ENCODE measurements at regions not wholly inside any gene's neighbourhood (a gene's known extent, or its start where the extent isn't known, plus 50 kb on each side); places are given as distances from the start of the nearest gene placed in this dataset.

DNA sequence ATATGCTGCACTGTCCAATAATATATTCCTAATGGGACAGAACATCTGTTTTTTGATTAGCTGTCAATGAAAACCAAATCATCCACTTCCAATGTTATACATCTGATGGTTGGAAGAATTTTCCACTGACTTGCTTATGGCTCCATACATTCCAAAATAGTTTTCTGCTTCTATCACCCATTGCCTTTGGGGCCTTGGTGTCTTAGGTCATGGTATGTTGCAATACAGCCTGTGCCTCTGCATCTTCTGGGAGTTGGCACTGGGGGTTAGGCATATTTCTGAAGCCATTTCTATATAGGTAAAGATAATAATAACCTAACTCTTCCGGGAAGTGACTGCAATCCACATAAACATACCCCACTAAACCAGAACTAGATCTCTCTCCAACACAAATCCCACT lies 53.2 kb upstream of the NR3C2 start:
- intact Hi-C loops (cut with micrococcal nuclease; ENCODE audit: unreplicated experiment) = no loop called here
- FAIRE-seq (no peak), ATAC-seq (no peak), DNase-seq (ENCODE audit: low read depth, low spot score) (no peak)
- SMC1A ChIA-PET (ENCODE audit: uncharacterized antibody, unreplicated experiment) = no interaction called here
- no peaks in the 10 kb centered on the region for H3K4me1 ChIP-seq (ENCODE audit: control insufficient read depth, insufficient read depth, low read length)
- no peak overlapping the region for H2AFZ ChIP-seq (ENCODE audit: control insufficient read depth, low read depth, low read length)
- CTCF ChIA-PET = no interaction called here
- BruUV-seq (replicated peaks) = no TSS peak
- POLR2A ChIA-PET = no interaction called here
- in situ Hi-C loops (cut with MboI) = no loop called here
- no peak overlapping the region for H3K27ac ChIP-seq (ENCODE audit: control insufficient read depth, insufficient read depth)
- no peak overlapping the region for H3K4me3 ChIP-seq
- H3K4me2 ChIP-seq (ENCODE audit: control insufficient read depth, insufficient read depth) = no peak overlapping the region
- no peak overlapping the region for H3K9ac ChIP-seq (ENCODE audit: control insufficient read depth, insufficient read depth, low read length)
- H3K27me3 ChIP-seq (replicated peaks in 1 of 2; ENCODE audit: control insufficient read depth in 2 of 2, insufficient read depth in 2 of 2, low read length in 1 of 2) = no peaks in the 10 kb centered on the region
- RAD21 ChIA-PET (ENCODE audit: unreplicated experiment) = no interaction called here
- WGBS (ENCODE audit: insufficient coverage, insufficient replicate concordance, low lambda C conversion rate, missing lambda C conversion rate) = 60% methylated on average over 1 of the region's 1 CpG
- H3K36me3 ChIP-seq (ENCODE audit: control insufficient read depth in 2 of 2, insufficient read depth in 2 of 2, low read length in 1 of 2) = no peaks in the 10 kb centered on the region
- H3K79me2 ChIP-seq (ENCODE audit: control insufficient read depth, insufficient read depth, low read length) = no peaks in the 10 kb centered on the region
- H3K9me3 ChIP-seq (replicated peaks; ENCODE audit: control insufficient read depth, insufficient read depth, low read length) = no peaks in the 10 kb centered on the region
- no peaks in the 10 kb centered on the region for H4K20me1 ChIP-seq (ENCODE audit: control insufficient read depth, insufficient read depth)
- TF ChIP-seq RUNX3 (IDR thresholded peaks at IDR 0.05; ENCODE audit: low read length) = no peak
- no peak for TF ChIP-seq MEF2A (IDR thresholded peaks at IDR 0.05; ENCODE audit: insufficient read depth, low read depth, low read length)
- TF ChIP-seq, protein P1, sequence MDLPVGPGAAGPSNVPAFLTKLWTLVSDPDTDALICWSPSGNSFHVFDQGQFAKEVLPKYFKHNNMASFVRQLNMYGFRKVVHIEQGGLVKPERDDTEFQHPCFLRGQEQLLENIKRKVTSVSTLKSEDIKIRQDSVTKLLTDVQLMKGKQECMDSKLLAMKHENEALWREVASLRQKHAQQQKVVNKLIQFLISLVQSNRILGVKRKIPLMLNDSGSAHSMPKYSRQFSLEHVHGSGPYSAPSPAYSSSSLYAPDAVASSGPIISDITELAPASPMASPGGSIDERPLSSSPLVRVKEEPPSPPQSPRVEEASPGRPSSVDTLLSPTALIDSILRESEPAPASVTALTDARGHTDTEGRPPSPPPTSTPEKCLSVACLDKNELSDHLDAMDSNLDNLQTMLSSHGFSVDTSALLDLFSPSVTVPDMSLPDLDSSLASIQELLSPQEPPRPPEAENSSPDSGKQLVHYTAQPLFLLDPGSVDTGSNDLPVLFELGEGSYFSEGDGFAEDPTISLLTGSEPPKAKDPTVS (IDR thresholded peaks at IDR 0.05; ENCODE audit: low read depth, low read length) = no peak
- no peak for TF ChIP-seq ZNF217 (IDR thresholded peaks at IDR 0.05)
- TF ChIP-seq IKZF1 (conservative IDR thresholded peaks at IDR 0.05) = no peak
- TF ChIP-seq, protein P2, sequence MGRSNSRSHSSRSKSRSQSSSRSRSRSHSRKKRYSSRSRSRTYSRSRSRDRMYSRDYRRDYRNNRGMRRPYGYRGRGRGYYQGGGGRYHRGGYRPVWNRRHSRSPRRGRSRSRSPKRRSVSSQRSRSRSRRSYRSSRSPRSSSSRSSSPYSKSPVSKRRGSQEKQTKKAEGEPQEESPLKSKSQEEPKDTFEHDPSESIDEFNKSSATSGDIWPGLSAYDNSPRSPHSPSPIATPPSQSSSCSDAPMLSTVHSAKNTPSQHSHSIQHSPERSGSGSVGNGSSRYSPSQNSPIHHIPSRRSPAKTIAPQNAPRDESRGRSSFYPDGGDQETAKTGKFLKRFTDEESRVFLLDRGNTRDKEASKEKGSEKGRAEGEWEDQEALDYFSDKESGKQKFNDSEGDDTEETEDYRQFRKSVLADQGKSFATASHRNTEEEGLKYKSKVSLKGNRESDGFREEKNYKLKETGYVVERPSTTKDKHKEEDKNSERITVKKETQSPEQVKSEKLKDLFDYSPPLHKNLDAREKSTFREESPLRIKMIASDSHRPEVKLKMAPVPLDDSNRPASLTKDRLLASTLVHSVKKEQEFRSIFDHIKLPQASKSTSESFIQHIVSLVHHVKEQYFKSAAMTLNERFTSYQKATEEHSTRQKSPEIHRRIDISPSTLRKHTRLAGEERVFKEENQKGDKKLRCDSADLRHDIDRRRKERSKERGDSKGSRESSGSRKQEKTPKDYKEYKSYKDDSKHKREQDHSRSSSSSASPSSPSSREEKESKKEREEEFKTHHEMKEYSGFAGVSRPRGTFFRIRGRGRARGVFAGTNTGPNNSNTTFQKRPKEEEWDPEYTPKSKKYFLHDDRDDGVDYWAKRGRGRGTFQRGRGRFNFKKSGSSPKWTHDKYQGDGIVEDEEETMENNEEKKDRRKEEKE (IDR thresholded peaks at IDR 0.05) = no peak
- TF ChIP-seq ATF7 (IDR thresholded peaks at IDR 0.05; ENCODE audit: low read depth) = no peak
- no peak for TF ChIP-seq BCL11A (IDR thresholded peaks at IDR 0.05; ENCODE audit: low read depth, low read length)
- TF ChIP-seq, protein P3, sequence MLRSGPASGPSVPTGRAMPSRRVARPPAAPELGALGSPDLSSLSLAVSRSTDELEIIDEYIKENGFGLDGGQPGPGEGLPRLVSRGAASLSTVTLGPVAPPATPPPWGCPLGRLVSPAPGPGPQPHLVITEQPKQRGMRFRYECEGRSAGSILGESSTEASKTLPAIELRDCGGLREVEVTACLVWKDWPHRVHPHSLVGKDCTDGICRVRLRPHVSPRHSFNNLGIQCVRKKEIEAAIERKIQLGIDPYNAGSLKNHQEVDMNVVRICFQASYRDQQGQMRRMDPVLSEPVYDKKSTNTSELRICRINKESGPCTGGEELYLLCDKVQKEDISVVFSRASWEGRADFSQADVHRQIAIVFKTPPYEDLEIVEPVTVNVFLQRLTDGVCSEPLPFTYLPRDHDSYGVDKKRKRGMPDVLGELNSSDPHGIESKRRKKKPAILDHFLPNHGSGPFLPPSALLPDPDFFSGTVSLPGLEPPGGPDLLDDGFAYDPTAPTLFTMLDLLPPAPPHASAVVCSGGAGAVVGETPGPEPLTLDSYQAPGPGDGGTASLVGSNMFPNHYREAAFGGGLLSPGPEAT (IDR thresholded peaks at IDR 0.05; ENCODE audit: low read depth) = no peak
- no peak for TF ChIP-seq ZZZ3 (IDR thresholded peaks at IDR 0.05; ENCODE audit: control insufficient read depth, insufficient read length, low read depth)
- TF ChIP-seq TAF1 (IDR thresholded peaks at IDR 0.05; ENCODE audit: borderline replicate concordance, low read depth, low read length) = no peak
- TF ChIP-seq NFYB (IDR thresholded peaks at IDR 0.05; ENCODE audit: insufficient read depth, low read depth, low read length) = no peak
- no peak for TF ChIP-seq NFIC (IDR thresholded peaks at IDR 0.05; ENCODE audit: low read depth, low read length)
- TF ChIP-seq, protein P4, sequence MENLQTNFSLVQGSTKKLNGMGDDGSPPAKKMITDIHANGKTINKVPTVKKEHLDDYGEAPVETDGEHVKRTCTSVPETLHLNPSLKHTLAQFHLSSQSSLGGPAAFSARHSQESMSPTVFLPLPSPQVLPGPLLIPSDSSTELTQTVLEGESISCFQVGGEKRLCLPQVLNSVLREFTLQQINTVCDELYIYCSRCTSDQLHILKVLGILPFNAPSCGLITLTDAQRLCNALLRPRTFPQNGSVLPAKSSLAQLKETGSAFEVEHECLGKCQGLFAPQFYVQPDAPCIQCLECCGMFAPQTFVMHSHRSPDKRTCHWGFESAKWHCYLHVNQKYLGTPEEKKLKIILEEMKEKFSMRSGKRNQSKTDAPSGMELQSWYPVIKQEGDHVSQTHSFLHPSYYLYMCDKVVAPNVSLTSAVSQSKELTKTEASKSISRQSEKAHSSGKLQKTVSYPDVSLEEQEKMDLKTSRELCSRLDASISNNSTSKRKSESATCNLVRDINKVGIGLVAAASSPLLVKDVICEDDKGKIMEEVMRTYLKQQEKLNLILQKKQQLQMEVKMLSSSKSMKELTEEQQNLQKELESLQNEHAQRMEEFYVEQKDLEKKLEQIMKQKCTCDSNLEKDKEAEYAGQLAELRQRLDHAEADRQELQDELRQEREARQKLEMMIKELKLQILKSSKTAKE (IDR thresholded peaks at IDR 0.05; ENCODE audit: low read depth, poor library complexity, severe bottlenecking) = no peak
- no peak for TF ChIP-seq EED (IDR thresholded peaks at IDR 0.05; ENCODE audit: low read depth)
- TF ChIP-seq IKZF2 (IDR thresholded peaks at IDR 0.05) = no peak
- no peak for TF ChIP-seq SUZ12 (IDR thresholded peaks at IDR 0.05; ENCODE audit: unreplicated experiment)
- TF ChIP-seq, protein P5, sequence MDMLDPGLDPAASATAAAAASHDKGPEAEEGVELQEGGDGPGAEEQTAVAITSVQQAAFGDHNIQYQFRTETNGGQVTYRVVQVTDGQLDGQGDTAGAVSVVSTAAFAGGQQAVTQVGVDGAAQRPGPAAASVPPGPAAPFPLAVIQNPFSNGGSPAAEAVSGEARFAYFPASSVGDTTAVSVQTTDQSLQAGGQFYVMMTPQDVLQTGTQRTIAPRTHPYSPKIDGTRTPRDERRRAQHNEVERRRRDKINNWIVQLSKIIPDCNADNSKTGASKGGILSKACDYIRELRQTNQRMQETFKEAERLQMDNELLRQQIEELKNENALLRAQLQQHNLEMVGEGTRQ (IDR thresholded peaks at IDR 0.05; ENCODE audit: borderline replicate concordance, low read depth, low read length) = no peak

Measured in GM12878 (cell line).